GM23338 (cell line): ENCODE measurements at regions not wholly inside any gene's neighbourhood (a gene's known extent, or its start where the extent isn't known, plus 50 kb on each side); places are given as distances from the start of the nearest gene placed in this dataset.

Experiments
- ATAC-seq: fragments of 200-7000 bp; cut with Tn5 transposase; 3 replicates; pipeline ENCODE4 v1.9.1; 2020
- DNase-seq: peaks from one replicate; pipeline ENCODE4 v3.0.0-alpha.2; 2015; ENCODE audit warnings: low spot score
- H2AFZ ChIP-seq: fragments of 200-600 bp; sonication (generic); 2 replicates; pipeline ENCODE4 v1.8.0; 2016; ENCODE audit warnings: antibody characterized with exemption, mild to moderate bottlenecking, moderate library complexity
- H3F3A ChIP-seq: fragments of 200-600 bp; sonication (generic); replicated peaks from 2 replicates; pipeline ENCODE4 v1.8.0; 2017; ENCODE audit warnings: antibody characterized with exemption, mixed run types, low read depth
- H3K27ac ChIP-seq: fragments of 200-600 bp; sonication (generic); 2 replicates; pipeline ENCODE4 v1.6.1; 2016; ENCODE audit warnings: low read depth
- H3K27me3 ChIP-seq: fragments of 200-600 bp; sonication (generic); 2 replicates; pipeline ENCODE4 v1.8.0; 2016; ENCODE audit warnings: mild to moderate bottlenecking, mixed run types, moderate library complexity; ENCODE audit not compliant: insufficient read depth
- H3K36me3 ChIP-seq: fragments of 200-600 bp; sonication (generic); 2 replicates; pipeline ENCODE4 v1.8.0; 2016; ENCODE audit warnings: mild to moderate bottlenecking; ENCODE audit not compliant: insufficient read depth
- H3K4me1 ChIP-seq: fragments of 200-600 bp; sonication (generic); 2 replicates; pipeline ENCODE4 v1.8.0; 2016; ENCODE audit warnings: mild to moderate bottlenecking, moderate library complexity; ENCODE audit not compliant: insufficient read depth
- H3K4me2 ChIP-seq: fragments of 200-600 bp; sonication (generic); 2 replicates; pipeline ENCODE4 v1.7.1; 2017; ENCODE audit warnings: mixed run types
- H3K4me3 ChIP-seq: fragments of 200-600 bp; sonication (generic); 2 replicates; pipeline ENCODE4 v1.6.1; 2016; ENCODE audit warnings: mixed run types
- H3K79me2 ChIP-seq: fragments of 200-600 bp; sonication (generic); replicated peaks from 2 replicates; pipeline ENCODE4 v1.8.0; 2017; ENCODE audit warnings: mild to moderate bottlenecking; ENCODE audit not compliant: insufficient read depth
- H3K9me2 ChIP-seq: fragments of 200-600 bp; sonication (generic); 2 replicates; pipeline ENCODE4 v1.8.0; 2017; ENCODE audit not compliant: insufficient read depth
- H4K20me1 ChIP-seq: fragments of 200-600 bp; sonication (generic); replicated peaks from 2 replicates; pipeline ENCODE4 v1.8.0; 2017; ENCODE audit warnings: mild to moderate bottlenecking; ENCODE audit not compliant: insufficient read depth
- H3K27ac Mint-ChIP-seq: 2 replicates; pipeline ENCODE4 v1.8.0; 2020; ENCODE audit warnings: inconsistent platforms, mild to moderate bottlenecking, moderate library complexity, mixed read lengths
- H3K27me3 Mint-ChIP-seq: 3 replicates; pipeline ENCODE4 v1.8.0; 2022; ENCODE audit warnings: low read depth, mild to moderate bottlenecking, moderate library complexity, mixed read lengths, inconsistent platforms; ENCODE audit not compliant: insufficient read depth, poor library complexity
- H3K36me3 Mint-ChIP-seq: 3 replicates; pipeline ENCODE4 v1.8.0; 2021; ENCODE audit warnings: low read depth, mild to moderate bottlenecking, inconsistent platforms, moderate library complexity, mixed read lengths
- H3K4me1 Mint-ChIP-seq: 3 replicates; pipeline ENCODE4 v1.8.0; 2020; ENCODE audit warnings: mild to moderate bottlenecking, inconsistent platforms, mixed read lengths
- H3K4me3 Mint-ChIP-seq: 3 replicates; pipeline ENCODE4 v1.8.0; 2021; ENCODE audit warnings: moderate library complexity, mild to moderate bottlenecking, inconsistent platforms, mixed read lengths
- H3K9me3 Mint-ChIP-seq: 3 replicates; pipeline ENCODE4 v1.8.0; 2020; ENCODE audit warnings: moderate library complexity, mild to moderate bottlenecking, inconsistent platforms, mixed read lengths
- CREB1 ChIP-seq: fragments of 250-450 bp; sonication (Bioruptor Pico); IDR thresholded peaks from 2 replicates; pipeline ENCODE4 v1.5.0; 2020; ENCODE audit warnings: low read depth, mild to moderate bottlenecking, moderate library complexity
- EZH2 ChIP-seq: fragments of 200-600 bp; sonication (generic); IDR thresholded peaks from one replicate; pipeline ENCODE4 v1.8.0; 2017; ENCODE audit warnings: antibody characterized with exemption, mild to moderate bottlenecking, low read depth; ENCODE audit not compliant: unreplicated experiment
- EZH2phosphoT487 ChIP-seq: fragments of 200-600 bp; sonication (generic); IDR thresholded peaks from one replicate; pipeline ENCODE4 v1.8.1; 2018; ENCODE audit warnings: antibody characterized with exemption; ENCODE audit not compliant: unreplicated experiment
- JUNB ChIP-seq: IDR thresholded peaks from one replicate; pipeline ENCODE4 v1.6.1; 2016; ENCODE audit warnings: antibody characterized with exemption; ENCODE audit not compliant: unreplicated experiment
- NANOG ChIP-seq: IDR thresholded peaks from 2 replicates; pipeline ENCODE4 v1.6.1; 2016; ENCODE audit warnings: antibody characterized with exemption, borderline replicate concordance
- POLR2AphosphoS5 ChIP-seq: IDR thresholded peaks from 2 replicates; pipeline ENCODE4 v1.6.1; 2016; ENCODE audit warnings: antibody characterized with exemption, low read depth
- STAT1 ChIP-seq: IDR thresholded peaks from one replicate; pipeline ENCODE4 v1.6.1; 2016; ENCODE audit warnings: antibody characterized with exemption; ENCODE audit not compliant: unreplicated experiment
- ZNF114 ChIP-seq: fragments of 250-450 bp; sonication (Bioruptor Pico); IDR thresholded peaks from 2 replicates; pipeline ENCODE4 v1.5.0; 2020; ENCODE audit warnings: mild to moderate bottlenecking, moderate library complexity
- ZNF331 ChIP-seq: fragments of 250-450 bp; sonication (Bioruptor Pico); IDR thresholded peaks from 2 replicates; pipeline ENCODE4 v1.5.0; 2020; ENCODE audit warnings: low read depth, mild to moderate bottlenecking, moderate library complexity
- TF ChIP-seq, protein P1 (sequence below): fragments of 250-450 bp; sonication (Bioruptor Pico); IDR thresholded peaks from 2 replicates; pipeline ENCODE4 v1.5.0; 2020; ENCODE audit warnings: mild to moderate bottlenecking, moderate library complexity
- TF ChIP-seq, protein P2 (sequence below): IDR thresholded peaks from one replicate; pipeline ENCODE4 v1.6.1; 2018; ENCODE audit warnings: antibody characterized with exemption; ENCODE audit not compliant: unreplicated experiment
- TF ChIP-seq, protein P3 (sequence below): IDR thresholded peaks from 2 replicates; pipeline ENCODE4 v1.6.1; 2016; ENCODE audit warnings: antibody characterized with exemption
- TF ChIP-seq, protein P4 (sequence below), 2 experiments: fragments of 200-600 bp in 1 of 2; sonication (generic) in 1 of 2; conservative IDR thresholded peaks; 2 replicates each; pipeline versions ENCODE4 v1.5.1 to v1.6.1; 2016 to 2017; ENCODE audit warnings: antibody characterized with exemption in 2 of 2, low read depth in 2 of 2, mild to moderate bottlenecking in 2 of 2, moderate library complexity in 1 of 2

DNA sequence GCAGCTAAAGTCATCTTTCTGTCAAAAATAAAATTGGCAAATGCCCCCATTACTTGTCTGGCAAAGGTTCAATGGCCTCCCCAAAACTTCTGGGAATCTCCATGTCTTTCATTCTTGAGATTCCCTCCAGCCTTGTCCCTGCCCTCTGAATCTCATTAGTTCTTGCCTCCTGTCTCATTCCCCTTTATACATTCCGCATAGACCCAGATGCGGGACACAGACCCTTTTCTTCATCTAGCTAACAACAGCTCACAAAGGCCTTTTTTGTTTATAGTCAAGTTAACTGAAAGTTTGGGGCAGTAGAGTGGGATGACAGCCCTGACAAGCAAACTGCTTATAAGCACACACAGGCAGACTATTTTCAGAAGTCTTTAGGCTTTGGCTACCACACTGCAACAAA, 306.1 kb upstream of the FAM241A start:
- Histone ChIP-seq H3F3A (no peaks in the 10 kb centered on the region), H3K27ac (no peak overlapping the region), H3K36me3 (no peaks in the 10 kb centered on the region), H3K79me2 (no peaks in the 10 kb centered on the region), H2AFZ (peak overlapping the region; percentile 11; the same call in 1 of the 2 replicates), H4K20me1 (no peaks in the 10 kb centered on the region), H3K4me1 (0 out of 2 replicates have a peak, but pooled peaks cover 3% of the 10 kb centered on the region), H3K9me2 (no peaks in the 10 kb centered on the region), H3K4me2 (no peak overlapping the region), H3K4me3 (no peak overlapping the region), H3K27me3 (no peaks in the 10 kb centered on the region)
- DNase-seq (peak; percentile 26), ATAC-seq (0 out of 3 replicates have a peak, but pooled peaks have one; percentile 32)
- Mint-ChIP-seq H3K9me3 (no peaks in the 10 kb centered on the region), H3K27ac (no peak overlapping the region), H3K36me3 (no peaks in the 10 kb centered on the region; the same call in 2 of the 3 replicates), H3K27me3 (no peaks in the 10 kb centered on the region), H3K4me1 (peaks cover 11% of the 10 kb centered on the region), H3K4me3 (no peak overlapping the region)
- no peak for TF ChIP-seq POLR2AphosphoS5
- no peak for TF ChIP-seq JUNB
- no peak for TF ChIP-seq EZH2
- TF ChIP-seq, protein P1, sequence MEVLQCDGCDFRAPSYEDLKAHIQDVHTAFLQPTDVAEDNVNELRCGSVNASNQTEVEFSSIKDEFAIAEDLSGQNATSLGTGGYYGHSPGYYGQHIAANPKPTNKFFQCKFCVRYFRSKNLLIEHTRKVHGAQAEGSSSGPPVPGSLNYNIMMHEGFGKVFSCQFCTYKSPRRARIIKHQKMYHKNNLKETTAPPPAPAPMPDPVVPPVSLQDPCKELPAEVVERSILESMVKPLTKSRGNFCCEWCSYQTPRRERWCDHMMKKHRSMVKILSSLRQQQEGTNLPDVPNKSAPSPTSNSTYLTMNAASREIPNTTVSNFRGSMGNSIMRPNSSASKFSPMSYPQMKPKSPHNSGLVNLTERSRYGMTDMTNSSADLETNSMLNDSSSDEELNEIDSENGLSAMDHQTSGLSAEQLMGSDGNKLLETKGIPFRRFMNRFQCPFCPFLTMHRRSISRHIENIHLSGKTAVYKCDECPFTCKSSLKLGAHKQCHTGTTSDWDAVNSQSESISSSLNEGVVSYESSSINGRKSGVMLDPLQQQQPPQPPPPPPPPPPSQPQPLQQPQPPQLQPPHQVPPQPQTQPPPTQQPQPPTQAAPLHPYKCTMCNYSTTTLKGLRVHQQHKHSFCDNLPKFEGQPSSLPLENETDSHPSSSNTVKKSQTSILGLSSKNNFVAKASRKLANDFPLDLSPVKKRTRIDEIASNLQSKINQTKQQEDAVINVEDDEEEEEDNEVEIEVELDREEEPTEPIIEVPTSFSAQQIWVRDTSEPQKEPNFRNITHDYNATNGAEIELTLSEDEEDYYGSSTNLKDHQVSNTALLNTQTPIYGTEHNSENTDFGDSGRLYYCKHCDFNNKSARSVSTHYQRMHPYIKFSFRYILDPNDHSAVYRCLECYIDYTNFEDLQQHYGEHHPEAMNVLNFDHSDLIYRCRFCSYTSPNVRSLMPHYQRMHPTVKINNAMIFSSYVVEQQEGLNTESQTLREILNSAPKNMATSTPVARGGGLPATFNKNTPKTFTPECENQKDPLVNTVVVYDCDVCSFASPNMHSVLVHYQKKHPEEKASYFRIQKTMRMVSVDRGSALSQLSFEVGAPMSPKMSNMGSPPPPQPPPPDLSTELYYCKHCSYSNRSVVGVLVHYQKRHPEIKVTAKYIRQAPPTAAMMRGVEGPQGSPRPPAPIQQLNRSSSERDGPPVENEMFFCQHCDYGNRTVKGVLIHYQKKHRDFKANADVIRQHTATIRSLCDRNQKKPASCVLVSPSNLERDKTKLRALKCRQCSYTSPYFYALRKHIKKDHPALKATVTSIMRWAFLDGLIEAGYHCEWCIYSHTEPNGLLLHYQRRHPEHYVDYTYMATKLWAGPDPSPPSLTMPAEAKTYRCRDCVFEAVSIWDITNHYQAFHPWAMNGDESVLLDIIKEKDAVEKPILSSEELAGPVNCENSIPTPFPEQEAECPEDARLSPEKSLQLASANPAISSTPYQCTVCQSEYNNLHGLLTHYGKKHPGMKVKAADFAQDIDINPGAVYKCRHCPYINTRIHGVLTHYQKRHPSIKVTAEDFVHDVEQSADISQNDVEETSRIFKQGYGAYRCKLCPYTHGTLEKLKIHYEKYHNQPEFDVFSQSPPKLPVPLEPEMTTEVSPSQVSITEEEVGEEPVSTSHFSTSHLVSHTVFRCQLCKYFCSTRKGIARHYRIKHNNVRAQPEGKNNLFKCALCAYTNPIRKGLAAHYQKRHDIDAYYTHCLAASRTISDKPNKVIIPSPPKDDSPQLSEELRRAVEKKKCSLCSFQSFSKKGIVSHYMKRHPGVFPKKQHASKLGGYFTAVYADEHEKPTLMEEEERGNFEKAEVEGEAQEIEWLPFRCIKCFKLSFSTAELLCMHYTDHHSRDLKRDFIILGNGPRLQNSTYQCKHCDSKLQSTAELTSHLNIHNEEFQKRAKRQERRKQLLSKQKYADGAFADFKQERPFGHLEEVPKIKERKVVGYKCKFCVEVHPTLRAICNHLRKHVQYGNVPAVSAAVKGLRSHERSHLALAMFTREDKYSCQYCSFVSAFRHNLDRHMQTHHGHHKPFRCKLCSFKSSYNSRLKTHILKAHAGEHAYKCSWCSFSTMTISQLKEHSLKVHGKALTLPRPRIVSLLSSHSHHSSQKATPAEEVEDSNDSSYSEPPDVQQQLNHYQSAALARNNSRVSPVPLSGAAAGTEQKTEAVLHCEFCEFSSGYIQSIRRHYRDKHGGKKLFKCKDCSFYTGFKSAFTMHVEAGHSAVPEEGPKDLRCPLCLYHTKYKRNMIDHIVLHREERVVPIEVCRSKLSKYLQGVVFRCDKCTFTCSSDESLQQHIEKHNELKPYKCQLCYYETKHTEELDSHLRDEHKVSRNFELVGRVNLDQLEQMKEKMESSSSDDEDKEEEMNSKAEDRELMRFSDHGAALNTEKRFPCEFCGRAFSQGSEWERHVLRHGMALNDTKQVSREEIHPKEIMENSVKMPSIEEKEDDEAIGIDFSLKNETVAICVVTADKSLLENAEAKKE (CRISPR knock-in tag): no peak
- no peak for TF ChIP-seq STAT1
- no peak for TF ChIP-seq NANOG
- TF ChIP-seq, protein P2, sequence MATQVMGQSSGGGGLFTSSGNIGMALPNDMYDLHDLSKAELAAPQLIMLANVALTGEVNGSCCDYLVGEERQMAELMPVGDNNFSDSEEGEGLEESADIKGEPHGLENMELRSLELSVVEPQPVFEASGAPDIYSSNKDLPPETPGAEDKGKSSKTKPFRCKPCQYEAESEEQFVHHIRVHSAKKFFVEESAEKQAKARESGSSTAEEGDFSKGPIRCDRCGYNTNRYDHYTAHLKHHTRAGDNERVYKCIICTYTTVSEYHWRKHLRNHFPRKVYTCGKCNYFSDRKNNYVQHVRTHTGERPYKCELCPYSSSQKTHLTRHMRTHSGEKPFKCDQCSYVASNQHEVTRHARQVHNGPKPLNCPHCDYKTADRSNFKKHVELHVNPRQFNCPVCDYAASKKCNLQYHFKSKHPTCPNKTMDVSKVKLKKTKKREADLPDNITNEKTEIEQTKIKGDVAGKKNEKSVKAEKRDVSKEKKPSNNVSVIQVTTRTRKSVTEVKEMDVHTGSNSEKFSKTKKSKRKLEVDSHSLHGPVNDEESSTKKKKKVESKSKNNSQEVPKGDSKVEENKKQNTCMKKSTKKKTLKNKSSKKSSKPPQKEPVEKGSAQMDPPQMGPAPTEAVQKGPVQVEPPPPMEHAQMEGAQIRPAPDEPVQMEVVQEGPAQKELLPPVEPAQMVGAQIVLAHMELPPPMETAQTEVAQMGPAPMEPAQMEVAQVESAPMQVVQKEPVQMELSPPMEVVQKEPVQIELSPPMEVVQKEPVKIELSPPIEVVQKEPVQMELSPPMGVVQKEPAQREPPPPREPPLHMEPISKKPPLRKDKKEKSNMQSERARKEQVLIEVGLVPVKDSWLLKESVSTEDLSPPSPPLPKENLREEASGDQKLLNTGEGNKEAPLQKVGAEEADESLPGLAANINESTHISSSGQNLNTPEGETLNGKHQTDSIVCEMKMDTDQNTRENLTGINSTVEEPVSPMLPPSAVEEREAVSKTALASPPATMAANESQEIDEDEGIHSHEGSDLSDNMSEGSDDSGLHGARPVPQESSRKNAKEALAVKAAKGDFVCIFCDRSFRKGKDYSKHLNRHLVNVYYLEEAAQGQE: no peak
- TF ChIP-seq, protein P3, sequence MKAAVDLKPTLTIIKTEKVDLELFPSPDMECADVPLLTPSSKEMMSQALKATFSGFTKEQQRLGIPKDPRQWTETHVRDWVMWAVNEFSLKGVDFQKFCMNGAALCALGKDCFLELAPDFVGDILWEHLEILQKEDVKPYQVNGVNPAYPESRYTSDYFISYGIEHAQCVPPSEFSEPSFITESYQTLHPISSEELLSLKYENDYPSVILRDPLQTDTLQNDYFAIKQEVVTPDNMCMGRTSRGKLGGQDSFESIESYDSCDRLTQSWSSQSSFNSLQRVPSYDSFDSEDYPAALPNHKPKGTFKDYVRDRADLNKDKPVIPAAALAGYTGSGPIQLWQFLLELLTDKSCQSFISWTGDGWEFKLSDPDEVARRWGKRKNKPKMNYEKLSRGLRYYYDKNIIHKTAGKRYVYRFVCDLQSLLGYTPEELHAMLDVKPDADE: no peak
- no peak for TF ChIP-seq ZNF114 (CRISPR knock-in tag)
- TF ChIP-seq CREB1: no peak
- TF ChIP-seq ZNF331: no peak
- TF ChIP-seq EZH2phosphoT487: no peak
- TF ChIP-seq, protein P4, sequence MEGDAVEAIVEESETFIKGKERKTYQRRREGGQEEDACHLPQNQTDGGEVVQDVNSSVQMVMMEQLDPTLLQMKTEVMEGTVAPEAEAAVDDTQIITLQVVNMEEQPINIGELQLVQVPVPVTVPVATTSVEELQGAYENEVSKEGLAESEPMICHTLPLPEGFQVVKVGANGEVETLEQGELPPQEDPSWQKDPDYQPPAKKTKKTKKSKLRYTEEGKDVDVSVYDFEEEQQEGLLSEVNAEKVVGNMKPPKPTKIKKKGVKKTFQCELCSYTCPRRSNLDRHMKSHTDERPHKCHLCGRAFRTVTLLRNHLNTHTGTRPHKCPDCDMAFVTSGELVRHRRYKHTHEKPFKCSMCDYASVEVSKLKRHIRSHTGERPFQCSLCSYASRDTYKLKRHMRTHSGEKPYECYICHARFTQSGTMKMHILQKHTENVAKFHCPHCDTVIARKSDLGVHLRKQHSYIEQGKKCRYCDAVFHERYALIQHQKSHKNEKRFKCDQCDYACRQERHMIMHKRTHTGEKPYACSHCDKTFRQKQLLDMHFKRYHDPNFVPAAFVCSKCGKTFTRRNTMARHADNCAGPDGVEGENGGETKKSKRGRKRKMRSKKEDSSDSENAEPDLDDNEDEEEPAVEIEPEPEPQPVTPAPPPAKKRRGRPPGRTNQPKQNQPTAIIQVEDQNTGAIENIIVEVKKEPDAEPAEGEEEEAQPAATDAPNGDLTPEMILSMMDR (conservative IDR thresholded peaks at IDR 0.05; ENCODE audit: low read depth in 2 of 2): no peak
